SK-N-SH treated with all-trans-retinoic acid at 6 μM for 48 hours (cell line): ENCODE measurements at regions not wholly inside any gene's neighbourhood (a gene's known extent, or its start where the extent isn't known, plus 50 kb on each side); places are given as distances from the start of the nearest gene placed in this dataset.

ENCODE experiments used
- ARNTL ChIP-seq: fragments of 450-650 bp; formaldehyde crosslinking; IDR thresholded peaks from 2 replicates; pipeline ENCODE4 v1.5.0; 2020; ENCODE audit warnings: low read depth, mild to moderate bottlenecking, moderate library complexity, borderline replicate concordance
- BACH2 ChIP-seq: fragments of 250-450 bp; sonication (Bioruptor Pico); IDR thresholded peaks from 2 replicates; pipeline ENCODE4 v1.9.0; 2021; ENCODE audit warnings: mild to moderate bottlenecking, borderline replicate concordance
- CSDC2 ChIP-seq: fragments of 250-450 bp; sonication (Bioruptor Pico); IDR thresholded peaks from 2 replicates; pipeline ENCODE4 v1.5.0; 2020; ENCODE audit warnings: mild to moderate bottlenecking, moderate library complexity
- PPARA ChIP-seq: fragments of 250-450 bp; sonication (Bioruptor Pico); IDR thresholded peaks from 2 replicates; pipeline ENCODE4 v1.5.0; 2020; ENCODE audit warnings: mild to moderate bottlenecking, borderline replicate concordance
- ZFP3 ChIP-seq: fragments of 250-450 bp; sonication (Bioruptor Pico); IDR thresholded peaks from 2 replicates; pipeline ENCODE4 v1.5.0; 2020; ENCODE audit warnings: mild to moderate bottlenecking, moderate library complexity
- ZNF70 ChIP-seq: fragments of 450-650 bp; formaldehyde crosslinking; IDR thresholded peaks from 2 replicates; pipeline ENCODE4 v1.5.0; 2020; ENCODE audit warnings: mild to moderate bottlenecking, moderate library complexity
- ZNF8 ChIP-seq: fragments of 450-650 bp; formaldehyde crosslinking; IDR thresholded peaks from 2 replicates; pipeline ENCODE4 v1.5.0; 2020; ENCODE audit warnings: mild to moderate bottlenecking, moderate library complexity
- TF ChIP-seq, protein P1 (sequence below): fragments of 250-450 bp; sonication (Bioruptor Pico); IDR thresholded peaks from 2 replicates; pipeline ENCODE4 v1.5.0; 2020; ENCODE audit warnings: mild to moderate bottlenecking, moderate library complexity

GRCh38 chrX:76279007-76279406, 106.1 kb downstream of the PBDC1 start:
- TF ChIP-seq PPARA = no peak
- TF ChIP-seq ARNTL (CRISPR knock-in tag) = no peak
- no peak for TF ChIP-seq ZNF8 (CRISPR knock-in tag)
- TF ChIP-seq BACH2 = no peak
- TF ChIP-seq CSDC2 = no peak
- TF ChIP-seq ZNF70 (CRISPR knock-in tag) = no peak
- TF ChIP-seq ZFP3 = no peak
- TF ChIP-seq, protein P1, sequence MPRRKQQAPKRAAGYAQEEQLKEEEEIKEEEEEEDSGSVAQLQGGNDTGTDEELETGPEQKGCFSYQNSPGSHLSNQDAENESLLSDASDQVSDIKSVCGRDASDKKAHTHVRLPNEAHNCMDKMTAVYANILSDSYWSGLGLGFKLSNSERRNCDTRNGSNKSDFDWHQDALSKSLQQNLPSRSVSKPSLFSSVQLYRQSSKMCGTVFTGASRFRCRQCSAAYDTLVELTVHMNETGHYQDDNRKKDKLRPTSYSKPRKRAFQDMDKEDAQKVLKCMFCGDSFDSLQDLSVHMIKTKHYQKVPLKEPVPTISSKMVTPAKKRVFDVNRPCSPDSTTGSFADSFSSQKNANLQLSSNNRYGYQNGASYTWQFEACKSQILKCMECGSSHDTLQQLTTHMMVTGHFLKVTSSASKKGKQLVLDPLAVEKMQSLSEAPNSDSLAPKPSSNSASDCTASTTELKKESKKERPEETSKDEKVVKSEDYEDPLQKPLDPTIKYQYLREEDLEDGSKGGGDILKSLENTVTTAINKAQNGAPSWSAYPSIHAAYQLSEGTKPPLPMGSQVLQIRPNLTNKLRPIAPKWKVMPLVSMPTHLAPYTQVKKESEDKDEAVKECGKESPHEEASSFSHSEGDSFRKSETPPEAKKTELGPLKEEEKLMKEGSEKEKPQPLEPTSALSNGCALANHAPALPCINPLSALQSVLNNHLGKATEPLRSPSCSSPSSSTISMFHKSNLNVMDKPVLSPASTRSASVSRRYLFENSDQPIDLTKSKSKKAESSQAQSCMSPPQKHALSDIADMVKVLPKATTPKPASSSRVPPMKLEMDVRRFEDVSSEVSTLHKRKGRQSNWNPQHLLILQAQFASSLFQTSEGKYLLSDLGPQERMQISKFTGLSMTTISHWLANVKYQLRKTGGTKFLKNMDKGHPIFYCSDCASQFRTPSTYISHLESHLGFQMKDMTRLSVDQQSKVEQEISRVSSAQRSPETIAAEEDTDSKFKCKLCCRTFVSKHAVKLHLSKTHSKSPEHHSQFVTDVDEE (CRISPR knock-in tag) = no peak
